Glomerular visceral epithelial cell (primary cell): ENCODE measurements at regions not wholly inside any gene's neighbourhood (a gene's known extent, or its start where the extent isn't known, plus 50 kb on each side); places are given as distances from the start of the nearest gene placed in this dataset.

Source experiments
- DNase-seq: peaks from one replicate; pipeline ENCODE4 v3.0.0-alpha.2; 2016; ENCODE audit errors: extremely low spot score

- no peak for DNase-seq
Observed at GRCh38 chr11:15484398-15484797, 369.7 kb downstream of the INSC start.

- no peak for DNase-seq
Observed at GRCh38 chr11:15485432-15485831, 370.7 kb downstream of the INSC start.

DNA sequence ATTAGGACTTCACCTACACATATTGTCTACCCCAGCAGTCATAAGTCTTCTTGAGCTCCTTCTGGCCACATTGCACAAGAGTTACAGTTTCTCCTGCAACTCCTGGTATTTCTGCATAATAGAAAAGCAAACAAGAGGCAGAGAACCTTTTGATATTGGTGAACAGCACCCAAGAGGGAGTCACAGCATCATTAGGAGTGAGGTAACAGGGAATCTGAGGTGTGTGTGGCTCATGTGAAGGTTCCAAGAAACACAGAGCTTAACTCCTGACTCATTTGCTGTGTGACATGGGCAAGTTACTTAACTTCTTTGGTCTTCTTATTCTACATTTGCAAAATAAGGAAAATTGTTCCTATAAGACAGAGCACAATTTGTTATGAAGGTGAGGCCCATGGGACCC, 374.6 kb downstream of the INSC start:
- DNase-seq: no peak

- no peak for DNase-seq
Observed at GRCh38 chr11:15490535-15490934, 375.8 kb downstream of the INSC start.

GRCh38 chr11:15493066-15493465, 378.3 kb downstream of the INSC start:
- DNase-seq: no peak

DNA sequence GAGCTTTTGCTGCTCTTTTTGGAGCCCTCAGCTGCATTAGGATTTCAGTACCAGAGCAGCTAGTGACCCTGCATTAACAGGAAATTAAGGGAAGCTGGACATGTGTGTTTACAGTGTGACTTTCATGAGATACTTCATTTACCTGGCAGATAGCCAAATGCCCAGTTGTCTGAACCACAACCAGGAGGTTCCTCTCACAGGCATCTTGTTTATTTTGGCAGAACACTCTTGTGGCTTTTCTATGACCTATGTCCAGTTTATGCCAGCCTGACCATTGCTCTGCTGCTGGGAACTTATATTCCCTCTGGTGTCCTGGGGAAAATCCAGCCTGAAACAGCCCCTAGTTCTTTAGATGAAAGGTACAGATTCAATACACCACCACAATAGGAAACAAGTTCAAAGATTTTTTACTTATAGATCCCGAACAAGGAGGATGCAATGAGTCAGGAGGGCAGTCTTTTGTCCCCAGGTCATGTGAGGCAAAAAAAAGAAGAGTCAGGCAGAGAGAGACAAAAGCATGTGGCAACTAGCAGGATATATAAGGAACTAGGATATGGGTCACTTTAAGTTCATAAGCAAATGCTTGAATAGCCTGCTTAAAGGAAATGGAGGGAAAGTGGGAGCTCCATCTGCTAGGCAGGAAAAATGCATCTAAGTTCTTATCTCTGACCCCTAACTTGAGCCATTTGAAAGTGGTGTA, 379.3 kb downstream of the INSC start:
- no peak for DNase-seq

- no peak for DNase-seq
Observed at GRCh38 chr11:15494740-15495139, 380.0 kb downstream of the INSC start.

GRCh38 chr11:15495462-15495861, 380.7 kb downstream of the INSC start:
- no peak for DNase-seq

GRCh38 chr11:15497366-15497765, 382.6 kb downstream of the INSC start:
- DNase-seq: no peak

GRCh38 chr11:15499674-15500073, 385.0 kb downstream of the INSC start:
- DNase-seq: no peak

GRCh38 chr11:15500643-15501042, 385.9 kb downstream of the INSC start:
- no peak for DNase-seq

DNA sequence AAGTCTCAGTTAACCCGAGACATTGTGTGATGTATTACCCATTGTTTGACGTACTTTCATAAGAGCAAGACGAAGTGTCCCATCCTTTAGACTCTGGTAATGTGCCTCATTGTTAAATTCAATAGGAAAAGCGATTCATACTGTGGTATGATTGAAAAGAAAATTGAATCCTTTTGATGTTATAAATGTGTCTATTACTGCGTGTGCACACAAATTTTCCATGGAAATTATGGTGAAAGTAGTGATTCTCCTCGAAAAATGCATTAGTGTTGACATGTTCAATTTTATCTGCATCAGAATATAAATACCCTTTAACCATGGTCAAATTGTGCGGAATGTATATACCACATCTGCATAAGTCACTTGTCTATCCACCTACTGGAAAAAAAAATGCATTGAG, 386.8 kb downstream of the INSC start:
- DNase-seq: no peak

DNA sequence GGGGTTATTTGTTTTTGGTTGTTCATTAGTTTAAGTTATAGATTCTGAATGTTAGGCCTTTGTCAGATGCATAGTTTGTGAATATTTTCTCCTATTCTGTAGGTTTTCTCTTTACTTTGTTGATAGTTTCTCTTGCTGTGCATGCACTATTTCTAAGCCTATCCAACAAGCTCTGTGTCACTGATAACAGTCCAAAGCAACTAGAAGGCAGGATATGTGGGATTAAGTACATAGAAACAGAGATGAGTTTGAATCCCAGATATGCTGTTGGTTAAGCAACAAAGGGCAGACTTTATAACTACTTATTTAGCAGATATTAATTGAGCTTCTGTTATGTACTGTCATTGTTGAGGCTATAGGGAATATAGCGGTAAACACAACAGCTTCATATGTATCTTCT, 390.4 kb downstream of the INSC start:
- DNase-seq: no peak

GRCh38 chr11:15507592-15507991, 392.9 kb downstream of the INSC start:
- no peak for DNase-seq

DNA sequence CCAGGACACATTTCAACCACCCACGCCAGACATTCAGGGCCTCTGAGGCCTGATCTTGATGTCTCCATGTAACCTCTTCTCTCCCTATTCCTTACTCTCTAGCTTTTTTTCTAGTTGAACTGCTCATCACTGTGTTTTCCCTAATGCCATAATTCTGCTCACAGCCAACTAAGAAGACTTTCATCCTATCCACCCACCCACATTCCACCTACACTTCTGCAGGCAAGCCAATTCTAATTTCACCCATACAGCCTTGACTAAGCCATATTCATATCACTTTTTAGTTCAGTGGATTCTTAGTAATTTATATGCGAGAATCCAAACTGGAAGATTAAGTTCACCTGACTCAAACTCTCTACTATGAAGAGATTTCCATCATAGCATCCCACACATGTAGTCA, 394.4 kb downstream of the INSC start:
- DNase-seq: no peak

GRCh38 chr11:15519124-15519791, 404.5 kb downstream of the INSC start:
- DNase-seq: no peak

GRCh38 chr11:15519911-15520310, 405.2 kb downstream of the INSC start:
- DNase-seq: no peak

DNA sequence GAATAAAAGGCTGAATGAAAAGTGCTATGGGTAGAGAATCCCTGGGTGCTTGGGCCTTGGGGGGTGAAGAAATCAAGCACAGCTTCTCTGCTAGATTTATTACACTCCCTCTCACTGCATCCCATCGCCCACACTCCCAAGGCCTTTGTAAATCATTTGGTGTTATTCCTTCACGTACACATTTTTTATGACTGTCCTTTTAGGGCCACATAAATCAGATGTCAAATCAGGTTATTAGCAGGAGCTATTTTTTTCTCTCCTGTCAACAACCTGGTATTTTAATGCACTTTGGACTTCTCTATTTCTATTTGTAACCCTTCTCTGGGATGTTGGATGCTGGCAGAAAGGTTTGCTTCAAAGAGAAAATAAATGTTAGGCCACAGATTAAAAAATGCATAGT, 408.8 kb downstream of the INSC start:
- no peak for DNase-seq

DNA sequence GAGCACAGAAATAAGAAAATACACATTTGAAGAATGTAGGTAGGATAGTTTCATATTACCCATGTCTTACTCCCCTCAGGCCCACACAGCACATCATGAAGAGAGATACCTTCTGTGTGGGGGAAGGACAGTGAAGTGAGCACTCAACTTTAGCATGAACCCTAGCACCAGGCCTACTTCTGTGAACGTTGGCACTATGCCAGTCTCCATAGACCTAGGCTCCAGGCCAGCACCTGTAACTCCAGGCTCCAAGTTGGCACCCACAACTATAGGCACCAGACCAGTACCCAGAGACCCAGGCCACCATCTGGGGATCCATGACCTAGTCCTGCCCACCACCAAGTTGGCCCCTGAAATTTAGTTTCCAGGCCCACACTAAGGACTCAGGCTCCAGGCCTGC, 410.9 kb downstream of the INSC start:
- no peak for DNase-seq

GRCh38 chr11:15526032-15526431, 411.3 kb downstream of the INSC start:
- no peak for DNase-seq

DNA sequence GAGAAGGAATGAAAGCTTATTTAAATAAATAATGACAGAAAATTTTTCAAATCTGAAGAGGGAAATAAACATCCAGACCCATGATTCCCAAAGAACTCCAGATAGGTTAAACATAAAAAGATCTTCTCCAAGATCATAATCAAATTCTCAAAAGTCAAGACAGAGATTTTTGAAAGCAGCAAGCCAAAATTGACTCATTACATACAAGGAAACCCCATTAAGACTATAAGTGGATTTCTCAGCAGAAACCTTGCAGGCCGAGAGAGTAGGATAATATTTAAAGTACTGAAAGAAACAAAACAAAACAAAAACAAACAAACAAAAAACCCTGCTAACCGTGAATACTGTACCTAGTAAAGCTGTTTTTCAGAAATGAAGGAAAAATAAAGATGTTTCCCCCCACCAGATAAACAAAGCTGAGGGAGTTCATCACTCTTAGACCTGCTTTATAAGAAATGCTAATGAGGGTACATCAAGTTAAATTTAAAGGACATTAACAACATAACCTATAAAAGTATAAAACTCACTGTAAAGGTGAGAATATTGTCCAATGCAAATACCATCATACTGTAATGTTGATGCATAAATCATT, 412.2 kb downstream of the INSC start:
- DNase-seq: no peak

- DNase-seq: no peak
Observed at GRCh38 chr11:15532432-15532831, 417.7 kb downstream of the INSC start.

DNA sequence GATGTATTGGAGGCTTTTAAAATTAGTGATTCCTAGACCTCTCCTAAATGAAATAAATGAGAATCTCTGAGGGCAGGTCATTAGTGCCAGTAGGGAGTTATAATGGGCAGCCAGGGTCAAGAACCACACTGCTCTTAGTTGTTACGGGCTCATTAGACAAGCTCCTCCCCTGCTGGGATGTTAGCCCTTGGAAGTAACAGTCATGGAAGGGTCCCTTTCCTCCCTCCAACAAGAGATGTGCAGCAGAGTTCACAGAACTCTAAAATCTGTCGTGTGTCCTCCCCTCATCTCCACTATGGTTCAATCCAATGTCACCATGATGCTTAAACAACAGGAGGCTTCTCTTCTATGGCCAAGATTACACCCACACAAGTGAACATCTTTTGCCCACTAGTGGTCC, 419.5 kb downstream of the INSC start:
- no peak for DNase-seq
